ENCODE measurements at regions not wholly inside any gene's neighbourhood (a gene's known extent, or its start where the extent isn't known, plus 50 kb on each side); places are given as distances from the start of the nearest gene placed in this dataset.

GRCh38 chr15:93900476-93901400, 330.6 kb upstream of the MCTP2 start:
- no peak for TF ChIP-seq POLR2A (IDR thresholded peaks at IDR 0.05)
- TF ChIP-seq, protein P1, sequence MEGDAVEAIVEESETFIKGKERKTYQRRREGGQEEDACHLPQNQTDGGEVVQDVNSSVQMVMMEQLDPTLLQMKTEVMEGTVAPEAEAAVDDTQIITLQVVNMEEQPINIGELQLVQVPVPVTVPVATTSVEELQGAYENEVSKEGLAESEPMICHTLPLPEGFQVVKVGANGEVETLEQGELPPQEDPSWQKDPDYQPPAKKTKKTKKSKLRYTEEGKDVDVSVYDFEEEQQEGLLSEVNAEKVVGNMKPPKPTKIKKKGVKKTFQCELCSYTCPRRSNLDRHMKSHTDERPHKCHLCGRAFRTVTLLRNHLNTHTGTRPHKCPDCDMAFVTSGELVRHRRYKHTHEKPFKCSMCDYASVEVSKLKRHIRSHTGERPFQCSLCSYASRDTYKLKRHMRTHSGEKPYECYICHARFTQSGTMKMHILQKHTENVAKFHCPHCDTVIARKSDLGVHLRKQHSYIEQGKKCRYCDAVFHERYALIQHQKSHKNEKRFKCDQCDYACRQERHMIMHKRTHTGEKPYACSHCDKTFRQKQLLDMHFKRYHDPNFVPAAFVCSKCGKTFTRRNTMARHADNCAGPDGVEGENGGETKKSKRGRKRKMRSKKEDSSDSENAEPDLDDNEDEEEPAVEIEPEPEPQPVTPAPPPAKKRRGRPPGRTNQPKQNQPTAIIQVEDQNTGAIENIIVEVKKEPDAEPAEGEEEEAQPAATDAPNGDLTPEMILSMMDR (IDR thresholded peaks at IDR 0.05): no peak
- no peak for TF ChIP-seq POLR2AphosphoS5 (IDR thresholded peaks at IDR 0.05)
